SK-N-SH treated with all-trans-retinoic acid at 6 μM for 48 hours (cell line): ENCODE measurements at regions not wholly inside any gene's neighbourhood (a gene's known extent, or its start where the extent isn't known, plus 50 kb on each side); places are given as distances from the start of the nearest gene placed in this dataset.

Experiments used
- ARNTL ChIP-seq: fragments of 450-650 bp; formaldehyde crosslinking; IDR thresholded peaks from 2 replicates; pipeline ENCODE4 v1.5.0; 2020; ENCODE audit warnings: low read depth, mild to moderate bottlenecking, moderate library complexity, borderline replicate concordance
- SNAI2 ChIP-seq: fragments of 250-450 bp; sonication (Bioruptor Pico); IDR thresholded peaks from 2 replicates; pipeline ENCODE4 v1.5.0; 2020; ENCODE audit warnings: mild to moderate bottlenecking, moderate library complexity
- TSHZ2 ChIP-seq: fragments of 250-450 bp; sonication (Bioruptor Pico); IDR thresholded peaks from 2 replicates; pipeline ENCODE4 v1.5.0; 2020; ENCODE audit warnings: mild to moderate bottlenecking, moderate library complexity

- TF ChIP-seq SNAI2 (CRISPR knock-in tag) (no peak), ARNTL (no peak), TSHZ2 (CRISPR knock-in tag) (no peak)
These were observed 254.7 kb downstream of the PLOD2 start for GRCh38 chr3:145906301-145906700.
